HEK293 (cell line): ENCODE measurements at regions not wholly inside any gene's neighbourhood (a gene's known extent, or its start where the extent isn't known, plus 50 kb on each side); places are given as distances from the start of the nearest gene placed in this dataset.

Source experiments
- CTCF ChIP-seq: fragments of 450-650 bp; formaldehyde crosslinking; IDR thresholded peaks from 2 replicates; pipeline ENCODE4 v1.5.1; 2016; ENCODE audit warnings: missing biosample characterization, missing genetic modification characterization
- ZNF280D ChIP-seq: fragments of 450-650 bp; formaldehyde crosslinking; IDR thresholded peaks from 2 replicates; pipeline ENCODE4 v1.5.1; 2016; ENCODE audit warnings: missing biosample characterization, missing genetic modification characterization
- ZNF302 ChIP-seq: fragments of 450-650 bp; formaldehyde crosslinking; IDR thresholded peaks from 2 replicates; pipeline ENCODE4 v1.5.1; 2016; ENCODE audit warnings: missing biosample characterization, missing genetic modification characterization, low read depth
- ZNF513 ChIP-seq: fragments of 450-650 bp; IDR thresholded peaks from 2 replicates; pipeline ENCODE4 v1.5.1; 2018; ENCODE audit warnings: missing biosample characterization, missing genetic modification characterization
- ZNF530 ChIP-seq: fragments of 450-650 bp; formaldehyde crosslinking; IDR thresholded peaks from 2 replicates; pipeline ENCODE4 v1.5.1; 2016; ENCODE audit warnings: low read depth, missing biosample characterization, missing genetic modification characterization
- ZNF621 ChIP-seq: fragments of 450-650 bp; formaldehyde crosslinking; IDR thresholded peaks from 2 replicates; pipeline ENCODE4 v1.5.1; 2017; ENCODE audit warnings: missing biosample characterization, missing genetic modification characterization

GRCh38 chr20:22905658-22906057 is 129.5 kb upstream of the SSTR4 start:
- no peak for TF ChIP-seq ZNF621
- no peak for TF ChIP-seq ZNF302
- TF ChIP-seq CTCF (tag by site-specific recombination), result no peak
- no peak for TF ChIP-seq ZNF530 (tag by site-specific recombination)
- TF ChIP-seq ZNF513 (tag by site-specific recombination), result no peak
- TF ChIP-seq ZNF280D (tag by site-specific recombination), result no peak
